H9 (cell line): ENCODE measurements at regions not wholly inside any gene's neighbourhood (a gene's known extent, or its start where the extent isn't known, plus 50 kb on each side); places are given as distances from the start of the nearest gene placed in this dataset.

Experiments
- DNase-seq: peaks from one replicate; pipeline ENCODE4 v3.0.0-alpha.2; 2017
- H2AFZ ChIP-seq: one replicate; pipeline ENCODE4 v1.6.1; 2013; ENCODE audit warnings: mild to moderate bottlenecking, low read length, control low read depth, moderate library complexity
- H2AK5ac ChIP-seq: 2 replicates; pipeline ENCODE4 v1.6.1; 2013; ENCODE audit warnings: low read length, control low read depth, mixed read lengths; ENCODE audit not compliant: insufficient read length
- H2BK120ac ChIP-seq: one replicate; pipeline ENCODE4 v1.6.1; 2013; ENCODE audit warnings: low read depth, mild to moderate bottlenecking, low read length, control low read depth, inconsistent platforms; ENCODE audit not compliant: poor library complexity, severe bottlenecking
- H2BK12ac ChIP-seq: 2 replicates; pipeline ENCODE4 v1.6.1; 2013; ENCODE audit warnings: low read length, control low read depth, mixed read lengths, low read depth; ENCODE audit not compliant: insufficient read length
- H2BK15ac ChIP-seq: 2 replicates; pipeline ENCODE4 v1.6.1; 2013; ENCODE audit warnings: low read depth, low read length, control low read depth
- H2BK20ac ChIP-seq: one replicate; pipeline ENCODE4 v1.6.1; 2013; ENCODE audit warnings: low read depth, mild to moderate bottlenecking, low read length, control low read depth, inconsistent platforms; ENCODE audit not compliant: poor library complexity, severe bottlenecking
- H2BK5ac ChIP-seq: 2 replicates; pipeline ENCODE4 v1.6.1; 2013; ENCODE audit warnings: low read length, control low read depth, mixed read lengths; ENCODE audit not compliant: insufficient read length
- H3K14ac ChIP-seq: 2 replicates; pipeline ENCODE4 v1.6.1; 2013; ENCODE audit warnings: low read length, control low read depth; ENCODE audit not compliant: insufficient read depth
- H3K18ac ChIP-seq: 2 replicates; pipeline ENCODE4 v1.6.1; 2013; ENCODE audit warnings: low read depth, mild to moderate bottlenecking, mixed read lengths, low read length, control low read depth; ENCODE audit not compliant: insufficient read length
- H3K23ac ChIP-seq: 2 replicates; pipeline ENCODE4 v1.6.1; 2013; ENCODE audit warnings: low read length, control low read depth, mixed read lengths, low read depth; ENCODE audit not compliant: insufficient read length
- H3K23me2 ChIP-seq: 2 replicates; pipeline ENCODE4 v1.6.1; 2013; ENCODE audit warnings: low read depth, mild to moderate bottlenecking, mixed read lengths, low read length, control low read depth; ENCODE audit not compliant: insufficient read length, poor library complexity, severe bottlenecking
- H3K27ac ChIP-seq: 2 replicates; pipeline ENCODE4 v1.5.1; 2013; ENCODE audit warnings: low read length, control low read depth, mixed read lengths, low read depth; ENCODE audit not compliant: insufficient read length
- H3K27me3 ChIP-seq: 2 replicates; pipeline ENCODE4 v1.6.1; 2013; ENCODE audit warnings: low read length, control low read depth, inconsistent platforms; ENCODE audit not compliant: insufficient read depth
- H3K4ac ChIP-seq: 2 replicates; pipeline ENCODE4 v1.6.1; 2013; ENCODE audit warnings: low read depth, mild to moderate bottlenecking, control low read depth, inconsistent platforms, low read length, moderate library complexity
- H3K4me1 ChIP-seq: 2 replicates; pipeline ENCODE4 v1.6.1; 2013; ENCODE audit warnings: low read length, control low read depth, inconsistent platforms; ENCODE audit not compliant: insufficient read depth
- H3K4me2 ChIP-seq: 2 replicates; pipeline ENCODE4 v1.6.1; 2013; ENCODE audit warnings: low read length, control low read depth, mixed read lengths; ENCODE audit not compliant: insufficient read length, insufficient read depth
- H3K56ac ChIP-seq: 2 replicates; pipeline ENCODE4 v1.6.1; 2013; ENCODE audit warnings: low read depth, mild to moderate bottlenecking, mixed read lengths, low read length, control low read depth; ENCODE audit not compliant: insufficient read length
- H3K79me1 ChIP-seq: 2 replicates; pipeline ENCODE4 v1.6.1; 2013; ENCODE audit warnings: low read depth, mild to moderate bottlenecking, moderate library complexity, low read length, control low read depth, inconsistent platforms; ENCODE audit not compliant: insufficient read depth, poor library complexity, severe bottlenecking
- H3K79me2 ChIP-seq: 2 replicates; pipeline ENCODE4 v1.6.1; 2013; ENCODE audit warnings: low read length, control low read depth, inconsistent platforms; ENCODE audit not compliant: insufficient read depth
- H3K9ac ChIP-seq: 2 replicates; pipeline ENCODE4 v1.6.1; 2013; ENCODE audit warnings: low read length, control low read depth, mixed read lengths; ENCODE audit not compliant: insufficient read length; ENCODE audit errors: extremely low read depth
- H3K9me3 ChIP-seq: one replicate; pipeline ENCODE4 v1.6.1; 2013; ENCODE audit warnings: low read depth, low read length, inconsistent platforms; ENCODE audit not compliant: control insufficient read depth
- H3T11ph ChIP-seq: one replicate; pipeline ENCODE4 v1.6.1; 2013; ENCODE audit warnings: mild to moderate bottlenecking, low read length, control low read depth, inconsistent platforms
- H4K20me1 ChIP-seq: one replicate; pipeline ENCODE4 v1.6.1; 2013; ENCODE audit not compliant: control insufficient read depth, insufficient read length, insufficient read depth
- H4K5ac ChIP-seq: 2 replicates; pipeline ENCODE4 v1.6.1; 2013; ENCODE audit warnings: low read depth, mild to moderate bottlenecking, mixed read lengths, low read length, control low read depth; ENCODE audit not compliant: insufficient read length
- H4K8ac ChIP-seq: replicated peaks from 2 replicates; pipeline ENCODE4 v1.6.1; 2013; ENCODE audit warnings: low read length, control low read depth, mixed read lengths, low read depth; ENCODE audit not compliant: insufficient read length
- H4K91ac ChIP-seq: 2 replicates; pipeline ENCODE4 v1.6.1; 2013; ENCODE audit warnings: low read depth, mild to moderate bottlenecking, moderate library complexity, mixed read lengths, low read length, control low read depth; ENCODE audit not compliant: insufficient read length
- H3K27ac Mint-ChIP-seq, 3 experiments: 2 replicates in 2 of 3; 3 replicates in 1 of 3; pipeline ENCODE4 v1.8.0; 2020 to 2021; ENCODE audit warnings: mixed read lengths in 3 of 3, mild to moderate bottlenecking in 1 of 3, moderate library complexity in 1 of 3
- H3K27me3 Mint-ChIP-seq: 2 replicates; pipeline ENCODE4 v1.8.0; 2021; ENCODE audit warnings: low read depth, mild to moderate bottlenecking, moderate library complexity, mixed read lengths
- H3K36me3 Mint-ChIP-seq, 3 experiments: 2 replicates in 2 of 3; 3 replicates in 1 of 3; pipeline ENCODE4 v1.8.0; 2020 to 2021; ENCODE audit warnings: low read depth in 3 of 3, mixed read lengths in 3 of 3; ENCODE audit not compliant: insufficient read depth in 1 of 3
- H3K4me1 Mint-ChIP-seq, 2 experiments: 2 replicates each; pipeline ENCODE4 v1.8.0; 2020; ENCODE audit warnings: mixed read lengths in 2 of 2
- H3K4me3 Mint-ChIP-seq, 2 experiments: 2 replicates in 1 of 2; 3 replicates in 1 of 2; pipeline ENCODE4 v1.8.0; 2020 to 2021; ENCODE audit warnings: mild to moderate bottlenecking in 2 of 2, mixed read lengths in 2 of 2, moderate library complexity in 1 of 2
- H3K9me3 Mint-ChIP-seq, 2 experiments: 2 replicates in 1 of 2; 3 replicates in 1 of 2; pipeline ENCODE4 v1.8.0; 2020; ENCODE audit warnings: mild to moderate bottlenecking in 2 of 2, mixed read lengths in 2 of 2, moderate library complexity in 1 of 2
- WGBS: extraction: QIAGEN DNeasy Blood & Tissue Kit; methylation state at CpG from one replicate; pipeline ENCODE4 v1.1.7; 2013; ENCODE audit warnings: missing lambda C conversion rate, low lambda C conversion rate, mixed read lengths; ENCODE audit not compliant: insufficient read length; ENCODE audit errors: extremely low coverage; 5-methylcytosine and 5-hydroxymethylcytosine counted together
- TF ChIP-seq, protein P1 (sequence below): fragments of 200-600 bp; sonication (generic); conservative IDR thresholded peaks from 3 replicates; pipeline ENCODE4 v1.8.0; 2021; ENCODE audit warnings: antibody characterized with exemption, mild to moderate bottlenecking

DNA sequence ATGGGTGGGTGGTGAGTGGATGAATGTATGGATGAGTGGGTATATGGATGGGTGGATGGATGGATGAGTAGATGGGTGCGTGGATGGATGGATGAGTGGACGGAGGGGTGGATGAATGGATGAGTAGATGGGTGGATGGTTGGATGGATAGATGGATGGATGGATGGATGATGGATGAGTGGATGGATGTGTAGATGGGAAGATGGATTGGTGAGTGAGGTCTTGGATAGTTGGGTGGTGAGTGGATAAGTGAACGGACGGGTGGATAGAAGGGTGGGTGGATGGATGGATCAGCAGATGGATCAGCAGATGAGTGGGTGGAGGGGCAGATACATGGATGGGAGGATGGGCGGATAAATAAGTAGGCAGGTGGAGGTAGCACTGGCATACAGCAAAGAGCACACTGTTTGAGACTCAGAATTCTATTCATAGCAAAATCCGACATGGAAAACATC lies 163.5 kb downstream of the C9orf50 start:
- DNase-seq, result no peak
- Histone ChIP-seq H3K23me2 (peaks cover 14% of the 10 kb centered on the region), H3K4ac (no peak overlapping the region), H2BK120ac (no peak overlapping the region), H2AFZ (no peak overlapping the region), H3K4me2 (no peak overlapping the region), H3K9me3 (no peaks in the 10 kb centered on the region), H4K91ac (no peak overlapping the region), H3K79me2 (no peaks in the 10 kb centered on the region), H4K8ac (no peak overlapping the region), H3T11ph (no peak overlapping the region), H4K5ac (no peak overlapping the region), H3K27ac (no peak overlapping the region), H4K20me1 (no peaks in the 10 kb centered on the region), H3K4me1 (no peaks in the 10 kb centered on the region; the same call in 1 of the 2 replicates), H3K9ac (no peak overlapping the region), H3K56ac (no peak overlapping the region), H2BK15ac (no peak overlapping the region), H2BK5ac (no peak overlapping the region), H2BK20ac (no peak overlapping the region), H3K23ac (no peak overlapping the region), H2BK12ac (no peak overlapping the region), H3K14ac (no peak overlapping the region), H3K79me1 (no peaks in the 10 kb centered on the region), H2AK5ac (no peak overlapping the region), H3K27me3 (no peaks in the 10 kb centered on the region; the same call in 1 of the 2 replicates), H3K18ac (no peak overlapping the region)
- no peak overlapping the region for H3K4me3 Mint-ChIP-seq
- H3K27me3 Mint-ChIP-seq, result peaks cover 50% of the 10 kb centered on the region
- H3K27ac Mint-ChIP-seq, result no peak overlapping the region
- H3K9me3 Mint-ChIP-seq, result peaks cover 0 to 5% of the 10 kb centered on the region in 2 experiments; a peak in 3 of 5 replicates
- peaks cover 24 to 31% of the 10 kb centered on the region in 2 experiments for H3K4me1 Mint-ChIP-seq
- TF ChIP-seq, protein P1, sequence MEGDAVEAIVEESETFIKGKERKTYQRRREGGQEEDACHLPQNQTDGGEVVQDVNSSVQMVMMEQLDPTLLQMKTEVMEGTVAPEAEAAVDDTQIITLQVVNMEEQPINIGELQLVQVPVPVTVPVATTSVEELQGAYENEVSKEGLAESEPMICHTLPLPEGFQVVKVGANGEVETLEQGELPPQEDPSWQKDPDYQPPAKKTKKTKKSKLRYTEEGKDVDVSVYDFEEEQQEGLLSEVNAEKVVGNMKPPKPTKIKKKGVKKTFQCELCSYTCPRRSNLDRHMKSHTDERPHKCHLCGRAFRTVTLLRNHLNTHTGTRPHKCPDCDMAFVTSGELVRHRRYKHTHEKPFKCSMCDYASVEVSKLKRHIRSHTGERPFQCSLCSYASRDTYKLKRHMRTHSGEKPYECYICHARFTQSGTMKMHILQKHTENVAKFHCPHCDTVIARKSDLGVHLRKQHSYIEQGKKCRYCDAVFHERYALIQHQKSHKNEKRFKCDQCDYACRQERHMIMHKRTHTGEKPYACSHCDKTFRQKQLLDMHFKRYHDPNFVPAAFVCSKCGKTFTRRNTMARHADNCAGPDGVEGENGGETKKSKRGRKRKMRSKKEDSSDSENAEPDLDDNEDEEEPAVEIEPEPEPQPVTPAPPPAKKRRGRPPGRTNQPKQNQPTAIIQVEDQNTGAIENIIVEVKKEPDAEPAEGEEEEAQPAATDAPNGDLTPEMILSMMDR, result no peak
- no peaks in the 10 kb centered on the region for H3K36me3 Mint-ChIP-seq
- WGBS, result 100% methylated on average over 4 of the region's 6 CpGs
